LNCAP (cell line): ENCODE measurements at regions not wholly inside any gene's neighbourhood (a gene's known extent, or its start where the extent isn't known, plus 50 kb on each side); places are given as distances from the start of the nearest gene placed in this dataset.

Experiments used
- CTCF ChIP-seq: fragments of 450-650 bp; IDR thresholded peaks from 2 replicates; pipeline ENCODE4 v1.5.1; 2017; ENCODE audit warnings: mild to moderate bottlenecking

GRCh38 chr11:23095650-23096189, 235.4 kb upstream of the CCDC179 start:
- TF ChIP-seq CTCF: no peak

GRCh38 chr11:23097891-23098290, 237.6 kb upstream of the CCDC179 start:
- no peak for TF ChIP-seq CTCF

- TF ChIP-seq CTCF: no peak
Measured at GRCh38 chr11:23099256-23099655, 239.0 kb upstream of the CCDC179 start.

GRCh38 chr11:23100726-23101125, 240.5 kb upstream of the CCDC179 start:
- no peak for TF ChIP-seq CTCF

GRCh38 chr11:23103416-23103815, 243.1 kb upstream of the CCDC179 start:
- no peak for TF ChIP-seq CTCF

- TF ChIP-seq CTCF: no peak
Measured at GRCh38 chr11:23111527-23111926, 251.3 kb upstream of the CCDC179 start.

- no peak for TF ChIP-seq CTCF
Measured at GRCh38 chr11:23112390-23112789, 252.1 kb upstream of the CCDC179 start.
